ENCODE measurements at regions not wholly inside any gene's neighbourhood (a gene's known extent, or its start where the extent isn't known, plus 50 kb on each side); places are given as distances from the start of the nearest gene placed in this dataset.

DNA sequence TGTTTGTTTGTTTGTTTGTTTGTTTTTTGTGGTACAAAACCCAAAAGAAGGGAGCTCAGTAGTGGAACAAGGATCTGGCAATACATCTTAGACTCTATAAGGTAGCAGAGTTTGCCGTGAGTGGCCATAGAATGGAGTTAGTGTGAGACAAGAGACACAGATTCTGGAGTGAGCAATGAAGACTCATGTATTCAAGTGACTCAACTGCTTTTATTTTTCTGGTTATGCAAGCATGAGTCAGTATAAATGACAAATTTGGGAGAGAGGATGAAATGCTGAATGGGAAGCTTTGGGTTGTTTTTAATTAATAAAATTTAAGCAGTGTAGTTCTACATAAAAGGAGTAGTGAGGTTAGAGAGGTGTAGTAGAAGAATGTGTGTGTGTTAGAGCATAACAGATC, 143.6 kb upstream of the ANO5 start:
- Histone ChIP-seq H3K4me3 (replicated peaks in 1 of 3; ENCODE audit: low read depth in 2 of 3, low read length in 3 of 3) (no peak overlapping the region), H3K9ac (ENCODE audit: insufficient read depth, low read length, poor library complexity, severe bottlenecking) (no peak overlapping the region), H3K4me1 (ENCODE audit: control insufficient read depth in 1 of 2, insufficient read depth in 2 of 2, low read length in 2 of 2) (no peaks in the 10 kb centered on the region), H3K27ac (ENCODE audit: low read depth in 1 of 2, low read length in 2 of 2) (no peak overlapping the region), H4K20me1 (ENCODE audit: insufficient read depth, low read length) (no peaks in the 10 kb centered on the region), H2AFZ (ENCODE audit: insufficient read depth, low read depth, low read length, poor library complexity, severe bottlenecking) (no peak overlapping the region), H3K4me2 (replicated peaks; ENCODE audit: extremely low read depth, low read length, poor library complexity, severe bottlenecking) (no peak overlapping the region), H3K36me3 (replicated peaks in 1 of 2; ENCODE audit: control insufficient read depth in 1 of 2, insufficient read depth in 2 of 2, low read length in 2 of 2) (no peaks in the 10 kb centered on the region), H3K79me2 (ENCODE audit: insufficient read depth, low read length) (no peaks in the 10 kb centered on the region), H3K9me3 (replicated peaks in 1 of 2; ENCODE audit: control insufficient read depth in 1 of 2, insufficient read depth in 1 of 2, low read length in 2 of 2) (no peaks in the 10 kb centered on the region), H3K27me3 (ENCODE audit: control insufficient read depth in 2 of 2, insufficient read depth in 2 of 2, low read length in 2 of 2) (no peaks in the 10 kb centered on the region)
- Mint-ChIP-seq H3K36me3 (no peaks in the 10 kb centered on the region), H3K27me3 (ENCODE audit: low read depth in 3 of 3) (peaks cover 0 to 1% (median 0%) of the 10 kb centered on the region in 3 donors), H3K9me3 (peaks cover 0 to 10% (median 2%) of the 10 kb centered on the region in 7 donors), H3K27ac (no peak overlapping the region), H3K4me1 (no peaks in the 10 kb centered on the region), H3K4me3 (no peak overlapping the region)
- no peak for DNase-seq
- 88% methylated on average over 1 of the region's 1 CpG for WGBS (ENCODE audit: insufficient coverage)
- intact Hi-C loops (cut with micrococcal nuclease) = no loop called here
- TF ChIP-seq, protein P1, sequence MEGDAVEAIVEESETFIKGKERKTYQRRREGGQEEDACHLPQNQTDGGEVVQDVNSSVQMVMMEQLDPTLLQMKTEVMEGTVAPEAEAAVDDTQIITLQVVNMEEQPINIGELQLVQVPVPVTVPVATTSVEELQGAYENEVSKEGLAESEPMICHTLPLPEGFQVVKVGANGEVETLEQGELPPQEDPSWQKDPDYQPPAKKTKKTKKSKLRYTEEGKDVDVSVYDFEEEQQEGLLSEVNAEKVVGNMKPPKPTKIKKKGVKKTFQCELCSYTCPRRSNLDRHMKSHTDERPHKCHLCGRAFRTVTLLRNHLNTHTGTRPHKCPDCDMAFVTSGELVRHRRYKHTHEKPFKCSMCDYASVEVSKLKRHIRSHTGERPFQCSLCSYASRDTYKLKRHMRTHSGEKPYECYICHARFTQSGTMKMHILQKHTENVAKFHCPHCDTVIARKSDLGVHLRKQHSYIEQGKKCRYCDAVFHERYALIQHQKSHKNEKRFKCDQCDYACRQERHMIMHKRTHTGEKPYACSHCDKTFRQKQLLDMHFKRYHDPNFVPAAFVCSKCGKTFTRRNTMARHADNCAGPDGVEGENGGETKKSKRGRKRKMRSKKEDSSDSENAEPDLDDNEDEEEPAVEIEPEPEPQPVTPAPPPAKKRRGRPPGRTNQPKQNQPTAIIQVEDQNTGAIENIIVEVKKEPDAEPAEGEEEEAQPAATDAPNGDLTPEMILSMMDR (IDR thresholded peaks at IDR 0.05) = no peak

DNA sequence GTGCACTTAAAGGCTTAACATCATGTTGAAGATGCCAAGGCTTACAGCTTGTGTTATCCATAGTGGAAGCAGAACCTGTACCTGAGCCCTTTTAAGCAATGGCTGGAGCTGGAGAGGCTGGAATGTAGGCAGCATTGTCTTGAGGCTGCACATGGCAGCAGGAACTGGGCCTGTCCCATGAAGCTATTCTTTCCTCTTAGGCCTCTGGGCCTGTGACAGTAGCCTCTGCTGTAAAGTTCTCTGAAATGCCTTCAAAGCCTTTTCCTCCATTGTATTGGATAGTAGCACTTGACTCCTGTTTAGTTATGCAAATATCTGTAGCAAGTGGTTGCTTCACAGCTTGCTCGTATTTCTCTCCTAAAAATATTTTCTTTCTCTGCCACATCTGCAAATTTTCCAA, 127.4 kb upstream of the ANO5 start:
- WGBS (ENCODE audit: insufficient coverage) = 100% methylated on average over 1 of the region's 1 CpG
- no peak overlapping the region for H3K27ac Mint-ChIP-seq

More for the DNA sequence above, 127.4 kb upstream of the ANO5 start:
- Mint-ChIP-seq H3K9me3 (peaks cover 3 to 16% (median 9%) of the 10 kb centered on the region in 7 donors), H3K4me3 (no peak overlapping the region), H3K4me1 (no peaks in the 10 kb centered on the region), H3K27me3 (ENCODE audit: low read depth in 3 of 3) (no peaks in the 10 kb centered on the region), H3K36me3 (no peaks in the 10 kb centered on the region)
- no peak overlapping the region for H3K4me2 ChIP-seq (replicated peaks; ENCODE audit: extremely low read depth, low read length, poor library complexity, severe bottlenecking)
- H3K27me3 ChIP-seq (ENCODE audit: control insufficient read depth in 2 of 2, insufficient read depth in 2 of 2, low read length in 2 of 2) = no peaks in the 10 kb centered on the region
- no peak overlapping the region for H2AFZ ChIP-seq (ENCODE audit: insufficient read depth, low read depth, low read length, poor library complexity, severe bottlenecking)
- DNase-seq = no peak
- H3K36me3 ChIP-seq (replicated peaks in 1 of 2; ENCODE audit: control insufficient read depth in 1 of 2, insufficient read depth in 2 of 2, low read length in 2 of 2) = no peaks in the 10 kb centered on the region
- intact Hi-C loops (cut with micrococcal nuclease) = no loop called here
- H3K9me3 ChIP-seq (replicated peaks in 1 of 2; ENCODE audit: control insufficient read depth in 1 of 2, insufficient read depth in 1 of 2, low read length in 2 of 2) = peaks cover 7 to 17% of the 10 kb centered on the region in 2 donors
- no peaks in the 10 kb centered on the region for H3K4me1 ChIP-seq (ENCODE audit: control insufficient read depth in 1 of 2, insufficient read depth in 2 of 2, low read length in 2 of 2)
- H4K20me1 ChIP-seq (ENCODE audit: insufficient read depth, low read length) = no peaks in the 10 kb centered on the region
- TF ChIP-seq, protein P1 (IDR thresholded peaks at IDR 0.05) = no peak
- H3K9ac ChIP-seq (ENCODE audit: insufficient read depth, low read length, poor library complexity, severe bottlenecking) = no peak overlapping the region
- H3K4me3 ChIP-seq (replicated peaks in 1 of 3; ENCODE audit: low read depth in 2 of 3, low read length in 3 of 3) = no peak overlapping the region
- H3K27ac ChIP-seq (ENCODE audit: low read depth in 1 of 2, low read length in 2 of 2) = no peak overlapping the region
- no peaks in the 10 kb centered on the region for H3K79me2 ChIP-seq (ENCODE audit: insufficient read depth, low read length)

Measured in CD14-positive monocyte (primary cell).